ENCODE measurements at regions not wholly inside any gene's neighbourhood (a gene's known extent, or its start where the extent isn't known, plus 50 kb on each side); places are given as distances from the start of the nearest gene placed in this dataset.

- no peak for ATAC-seq
- TF ChIP-seq OSR1 (CRISPR knock-in tag; IDR thresholded peaks at IDR 0.05) (no peak), TOX (CRISPR knock-in tag; IDR thresholded peaks at IDR 0.05; ENCODE audit: borderline replicate concordance) (no peak), CSRNP3 (CRISPR knock-in tag; IDR thresholded peaks at IDR 0.05) (no peak), ISL1 (CRISPR knock-in tag; IDR thresholded peaks at IDR 0.05) (no peak), TCF4 (CRISPR knock-in tag; IDR thresholded peaks at IDR 0.05; ENCODE audit: borderline replicate concordance) (no peak), GLIS3 (CRISPR knock-in tag; IDR thresholded peaks at IDR 0.05) (no peak)
These were observed 223.8 kb upstream of the SYT4 start for GRCh38 chr18:43501099-43501498.

GRCh38 chr18:43506935-43507334 lies 229.6 kb upstream of the SYT4 start:
- TF ChIP-seq SNAI2 (CRISPR knock-in tag; IDR thresholded peaks at IDR 0.05) = no peak
- TF ChIP-seq ISL1 (CRISPR knock-in tag; IDR thresholded peaks at IDR 0.05) = no peak
- TF ChIP-seq TOX (CRISPR knock-in tag; IDR thresholded peaks at IDR 0.05; ENCODE audit: borderline replicate concordance) = no peak
- no peak for TF ChIP-seq ZFP30 (CRISPR knock-in tag; IDR thresholded peaks at IDR 0.05)
- TF ChIP-seq, protein P1, sequence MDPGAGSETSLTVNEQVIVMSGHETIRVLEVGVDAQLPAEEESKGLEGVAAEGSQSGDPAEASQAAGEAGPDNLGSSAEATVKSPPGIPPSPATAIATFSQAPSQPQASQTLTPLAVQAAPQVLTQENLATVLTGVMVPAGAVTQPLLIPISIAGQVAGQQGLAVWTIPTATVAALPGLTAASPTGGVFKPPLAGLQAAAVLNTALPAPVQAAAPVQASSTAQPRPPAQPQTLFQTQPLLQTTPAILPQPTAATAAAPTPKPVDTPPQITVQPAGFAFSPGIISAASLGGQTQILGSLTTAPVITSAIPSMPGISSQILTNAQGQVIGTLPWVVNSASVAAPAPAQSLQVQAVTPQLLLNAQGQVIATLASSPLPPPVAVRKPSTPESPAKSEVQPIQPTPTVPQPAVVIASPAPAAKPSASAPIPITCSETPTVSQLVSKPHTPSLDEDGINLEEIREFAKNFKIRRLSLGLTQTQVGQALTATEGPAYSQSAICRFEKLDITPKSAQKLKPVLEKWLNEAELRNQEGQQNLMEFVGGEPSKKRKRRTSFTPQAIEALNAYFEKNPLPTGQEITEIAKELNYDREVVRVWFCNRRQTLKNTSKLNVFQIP (CRISPR knock-in tag; IDR thresholded peaks at IDR 0.05; ENCODE audit: borderline replicate concordance, low read depth) = no peak
- TF ChIP-seq, protein P2, sequence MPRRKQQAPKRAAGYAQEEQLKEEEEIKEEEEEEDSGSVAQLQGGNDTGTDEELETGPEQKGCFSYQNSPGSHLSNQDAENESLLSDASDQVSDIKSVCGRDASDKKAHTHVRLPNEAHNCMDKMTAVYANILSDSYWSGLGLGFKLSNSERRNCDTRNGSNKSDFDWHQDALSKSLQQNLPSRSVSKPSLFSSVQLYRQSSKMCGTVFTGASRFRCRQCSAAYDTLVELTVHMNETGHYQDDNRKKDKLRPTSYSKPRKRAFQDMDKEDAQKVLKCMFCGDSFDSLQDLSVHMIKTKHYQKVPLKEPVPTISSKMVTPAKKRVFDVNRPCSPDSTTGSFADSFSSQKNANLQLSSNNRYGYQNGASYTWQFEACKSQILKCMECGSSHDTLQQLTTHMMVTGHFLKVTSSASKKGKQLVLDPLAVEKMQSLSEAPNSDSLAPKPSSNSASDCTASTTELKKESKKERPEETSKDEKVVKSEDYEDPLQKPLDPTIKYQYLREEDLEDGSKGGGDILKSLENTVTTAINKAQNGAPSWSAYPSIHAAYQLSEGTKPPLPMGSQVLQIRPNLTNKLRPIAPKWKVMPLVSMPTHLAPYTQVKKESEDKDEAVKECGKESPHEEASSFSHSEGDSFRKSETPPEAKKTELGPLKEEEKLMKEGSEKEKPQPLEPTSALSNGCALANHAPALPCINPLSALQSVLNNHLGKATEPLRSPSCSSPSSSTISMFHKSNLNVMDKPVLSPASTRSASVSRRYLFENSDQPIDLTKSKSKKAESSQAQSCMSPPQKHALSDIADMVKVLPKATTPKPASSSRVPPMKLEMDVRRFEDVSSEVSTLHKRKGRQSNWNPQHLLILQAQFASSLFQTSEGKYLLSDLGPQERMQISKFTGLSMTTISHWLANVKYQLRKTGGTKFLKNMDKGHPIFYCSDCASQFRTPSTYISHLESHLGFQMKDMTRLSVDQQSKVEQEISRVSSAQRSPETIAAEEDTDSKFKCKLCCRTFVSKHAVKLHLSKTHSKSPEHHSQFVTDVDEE (CRISPR knock-in tag; IDR thresholded peaks at IDR 0.05) = no peak
- no peak for TF ChIP-seq OSR1 (CRISPR knock-in tag; IDR thresholded peaks at IDR 0.05)
- no peak for TF ChIP-seq BACH2 (CRISPR knock-in tag; IDR thresholded peaks at IDR 0.05; ENCODE audit: borderline replicate concordance)
- TF ChIP-seq ZNF70 (CRISPR knock-in tag; IDR thresholded peaks at IDR 0.05) = no peak
- no peak for TF ChIP-seq PATZ1 (CRISPR knock-in tag; IDR thresholded peaks at IDR 0.05; ENCODE audit: borderline replicate concordance)
- TF ChIP-seq ZFP3 (CRISPR knock-in tag; IDR thresholded peaks at IDR 0.05) = no peak
- TF ChIP-seq CSDC2 (CRISPR knock-in tag; IDR thresholded peaks at IDR 0.05) = no peak
- TF ChIP-seq CSRNP3 (CRISPR knock-in tag; IDR thresholded peaks at IDR 0.05) = no peak
- TF ChIP-seq ZNF8 (CRISPR knock-in tag; IDR thresholded peaks at IDR 0.05) = no peak
- TF ChIP-seq ARNTL (CRISPR knock-in tag; IDR thresholded peaks at IDR 0.05; ENCODE audit: borderline replicate concordance, low read depth) = no peak
- no peak for TF ChIP-seq RARB (CRISPR knock-in tag; IDR thresholded peaks at IDR 0.05)
- TF ChIP-seq ZC3H10 (CRISPR knock-in tag; IDR thresholded peaks at IDR 0.05) = no peak
- TF ChIP-seq ZNF565 (CRISPR knock-in tag; conservative IDR thresholded peaks at IDR 0.05; ENCODE audit: low read depth) = no peak
- no peak for ATAC-seq

DNA sequence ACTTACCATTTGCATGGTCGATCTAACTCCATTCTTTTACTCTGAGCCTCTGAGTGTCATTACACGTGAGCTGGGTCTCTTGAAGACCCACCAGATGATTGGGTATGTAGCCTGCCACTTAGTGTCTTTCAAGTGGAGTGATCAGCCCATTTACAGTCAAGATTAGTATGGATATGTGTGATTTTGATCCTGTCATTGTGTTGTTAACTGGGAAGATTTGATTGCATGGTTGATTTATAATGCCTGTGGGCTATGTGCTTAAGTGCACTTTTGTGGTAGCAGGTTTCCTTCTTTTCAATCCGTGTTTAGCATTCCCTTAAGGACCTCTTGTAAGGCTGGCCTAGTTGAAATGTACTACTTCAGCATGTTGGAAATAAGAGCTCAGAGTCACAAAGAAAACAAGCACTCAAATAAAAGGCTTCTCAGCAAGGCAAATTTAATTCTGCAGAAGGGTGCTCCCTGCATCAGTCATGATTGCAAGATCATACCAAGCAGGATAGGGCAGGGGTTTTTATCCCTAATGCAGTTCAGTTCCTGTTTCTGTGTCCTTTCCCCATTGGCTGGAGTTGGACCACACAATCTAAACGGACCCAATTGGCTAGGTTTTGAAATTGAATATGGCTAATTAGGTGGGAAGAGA lies 230.7 kb upstream of the SYT4 start:
- no peak for ATAC-seq
- TF ChIP-seq, protein P3, sequence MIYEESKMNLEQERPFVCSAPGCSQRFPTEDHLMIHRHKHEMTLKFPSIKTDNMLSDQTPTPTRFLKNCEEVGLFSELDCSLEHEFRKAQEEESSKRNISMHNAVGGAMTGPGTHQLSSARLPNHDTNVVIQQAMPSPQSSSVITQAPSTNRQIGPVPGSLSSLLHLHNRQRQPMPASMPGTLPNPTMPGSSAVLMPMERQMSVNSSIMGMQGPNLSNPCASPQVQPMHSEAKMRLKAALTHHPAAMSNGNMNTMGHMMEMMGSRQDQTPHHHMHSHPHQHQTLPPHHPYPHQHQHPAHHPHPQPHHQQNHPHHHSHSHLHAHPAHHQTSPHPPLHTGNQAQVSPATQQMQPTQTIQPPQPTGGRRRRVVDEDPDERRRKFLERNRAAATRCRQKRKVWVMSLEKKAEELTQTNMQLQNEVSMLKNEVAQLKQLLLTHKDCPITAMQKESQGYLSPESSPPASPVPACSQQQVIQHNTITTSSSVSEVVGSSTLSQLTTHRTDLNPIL (CRISPR knock-in tag; IDR thresholded peaks at IDR 0.05; ENCODE audit: low read depth) = no peak
- TF ChIP-seq TOX (CRISPR knock-in tag; IDR thresholded peaks at IDR 0.05; ENCODE audit: borderline replicate concordance) (no peak), ESRRG (CRISPR knock-in tag; IDR thresholded peaks at IDR 0.05) (no peak), RARB (CRISPR knock-in tag; IDR thresholded peaks at IDR 0.05) (no peak), BACH2 (CRISPR knock-in tag; IDR thresholded peaks at IDR 0.05; ENCODE audit: borderline replicate concordance) (no peak)

Data from SK-N-SH treated with all-trans-retinoic acid at 6 μM for 48 hours (cell line).